ENCODE measurements at regions not wholly inside any gene's neighbourhood (a gene's known extent, or its start where the extent isn't known, plus 50 kb on each side); places are given as distances from the start of the nearest gene placed in this dataset.

GRCh38 chr5:163997965-163998364, 492.5 kb downstream of the MAT2B start (continued):
- TF ChIP-seq, protein P1, sequence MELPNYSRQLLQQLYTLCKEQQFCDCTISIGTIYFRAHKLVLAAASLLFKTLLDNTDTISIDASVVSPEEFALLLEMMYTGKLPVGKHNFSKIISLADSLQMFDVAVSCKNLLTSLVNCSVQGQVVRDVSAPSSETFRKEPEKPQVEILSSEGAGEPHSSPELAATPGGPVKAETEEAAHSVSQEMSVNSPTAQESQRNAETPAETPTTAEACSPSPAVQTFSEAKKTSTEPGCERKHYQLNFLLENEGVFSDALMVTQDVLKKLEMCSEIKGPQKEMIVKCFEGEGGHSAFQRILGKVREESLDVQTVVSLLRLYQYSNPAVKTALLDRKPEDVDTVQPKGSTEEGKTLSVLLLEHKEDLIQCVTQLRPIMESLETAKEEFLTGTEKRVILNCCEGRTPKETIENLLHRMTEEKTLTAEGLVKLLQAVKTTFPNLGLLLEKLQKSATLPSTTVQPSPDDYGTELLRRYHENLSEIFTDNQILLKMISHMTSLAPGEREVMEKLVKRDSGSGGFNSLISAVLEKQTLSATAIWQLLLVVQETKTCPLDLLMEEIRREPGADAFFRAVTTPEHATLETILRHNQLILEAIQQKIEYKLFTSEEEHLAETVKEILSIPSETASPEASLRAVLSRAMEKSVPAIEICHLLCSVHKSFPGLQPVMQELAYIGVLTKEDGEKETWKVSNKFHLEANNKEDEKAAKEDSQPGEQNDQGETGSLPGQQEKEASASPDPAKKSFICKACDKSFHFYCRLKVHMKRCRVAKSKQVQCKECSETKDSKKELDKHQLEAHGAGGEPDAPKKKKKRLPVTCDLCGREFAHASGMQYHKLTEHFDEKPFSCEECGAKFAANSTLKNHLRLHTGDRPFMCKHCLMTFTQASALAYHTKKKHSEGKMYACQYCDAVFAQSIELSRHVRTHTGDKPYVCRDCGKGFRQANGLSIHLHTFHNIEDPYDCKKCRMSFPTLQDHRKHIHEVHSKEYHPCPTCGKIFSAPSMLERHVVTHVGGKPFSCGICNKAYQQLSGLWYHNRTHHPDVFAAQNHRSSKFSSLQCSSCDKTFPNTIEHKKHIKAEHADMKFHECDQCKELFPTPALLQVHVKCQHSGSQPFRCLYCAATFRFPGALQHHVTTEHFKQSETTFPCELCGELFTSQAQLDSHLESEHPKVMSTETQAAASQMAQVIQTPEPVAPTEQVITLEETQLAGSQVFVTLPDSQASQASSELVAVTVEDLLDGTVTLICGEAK (IDR thresholded peaks at IDR 0.05; ENCODE audit: borderline replicate concordance), result no peak

- CTCF ChIA-PET, result interaction anchor here (1.0 kb wide), 1 partner anchor 12 kb away, joined by 4 read pairs; no protein-coding TSS in a partner anchor
- Histone ChIP-seq H3K79me2 (ENCODE audit: control insufficient read depth, insufficient read depth, low read length) (no peaks in the 10 kb centered on the region), H3K27me3 (replicated peaks in 1 of 2; ENCODE audit: control insufficient read depth in 2 of 2, insufficient read depth in 2 of 2, low read length in 1 of 2) (no peaks in the 10 kb centered on the region), H3K36me3 (ENCODE audit: control insufficient read depth in 2 of 2, insufficient read depth in 2 of 2, low read length in 1 of 2) (no peaks in the 10 kb centered on the region), H3K4me1 (ENCODE audit: control insufficient read depth, insufficient read depth, low read length) (no peaks in the 10 kb centered on the region), H3K4me2 (ENCODE audit: control insufficient read depth, insufficient read depth) (no peak overlapping the region), H4K20me1 (ENCODE audit: control insufficient read depth, insufficient read depth) (no peaks in the 10 kb centered on the region), H3K4me3 (no peak overlapping the region), H3K9ac (ENCODE audit: control insufficient read depth, insufficient read depth, low read length) (no peak overlapping the region), H2AFZ (ENCODE audit: control insufficient read depth, low read depth, low read length) (no peak overlapping the region), H3K27ac (ENCODE audit: control insufficient read depth, insufficient read depth) (no peak overlapping the region), H3K9me3 (replicated peaks; ENCODE audit: control insufficient read depth, insufficient read depth, low read length) (no peaks in the 10 kb centered on the region)
- no peak for TF ChIP-seq CBX5 (IDR thresholded peaks at IDR 0.05; ENCODE audit: low read depth)
- no peak for TF ChIP-seq MXI1 (IDR thresholded peaks at IDR 0.05; ENCODE audit: low read depth, low read length)
- TF ChIP-seq SP1 (IDR thresholded peaks at IDR 0.05; ENCODE audit: low read depth, low read length), result no peak
- RAD21 ChIA-PET (ENCODE audit: unreplicated experiment), result no interaction called here
- SMC1A ChIA-PET (ENCODE audit: uncharacterized antibody, unreplicated experiment), result no interaction called here
- POLR2A ChIA-PET, result no interaction called here
- intact Hi-C loops (cut with micrococcal nuclease; ENCODE audit: unreplicated experiment), result no loop called here
- DNase-seq (ENCODE audit: low read depth, low spot score), result no peak
- ATAC-seq, result peak; percentile 34; the same call in 1 of the 3 replicates
- in situ Hi-C loops (cut with MboI), result loop anchor here (25.0 kb wide), 1 partner anchor 1212 kb away; no protein-coding TSS in a partner anchor
- no TSS peak for BruUV-seq (replicated peaks)
- WGBS (ENCODE audit: insufficient coverage, insufficient replicate concordance, low lambda C conversion rate, missing lambda C conversion rate), result 37% methylated on average over 3 of the region's 3 CpGs
- no peak for FAIRE-seq
Observed at GRCh38 chr5:164000241-164000640, 494.8 kb downstream of the MAT2B start.

Data from GM12878 (cell line).